Gastroesophageal sphincter (tissue), 4 donors: ENCODE measurements at regions not wholly inside any gene's neighbourhood (a gene's known extent, or its start where the extent isn't known, plus 50 kb on each side); places are given as distances from the start of the nearest gene placed in this dataset.

Experiments used
- ATAC-seq: fragments of 150-250 bp; one replicate; pipeline ENCODE4 v1.9.1; 2016; ENCODE audit warnings: mild to moderate bottlenecking, moderate library complexity
- H3K27ac ChIP-seq, 4 donors: fragments of 200-600 bp; sonication (generic) in 3 of 4; 1 replicate in 3 of 4; 2 replicates in 1 of 4; pipeline ENCODE4 v1.5.1; 2016 to 2019
- H3K27me3 ChIP-seq: fragments of 200-600 bp; sonication (generic); one replicate; pipeline ENCODE4 v1.5.1; 2019
- H3K36me3 ChIP-seq, 2 donors: fragments of 200-600 bp; sonication (generic); one replicate each; pipeline ENCODE4 v1.5.1; 2019; ENCODE audit warnings: control low read depth in 1 of 2
- H3K4me1 ChIP-seq, 3 donors: fragments of 200-600 bp; sonication (generic); 1 replicate in 2 of 3; 2 replicates in 1 of 3; pipeline ENCODE4 v1.5.1; 2016 to 2019; ENCODE audit warnings: control low read depth in 2 of 3
- H3K4me3 ChIP-seq, 2 donors: fragments of 200-600 bp; sonication (generic); one replicate each; pipeline ENCODE4 v1.5.1; 2019; ENCODE audit warnings: mild to moderate bottlenecking in 1 of 2, moderate library complexity in 1 of 2
- H3K9me3 ChIP-seq, 3 donors: fragments of 200-600 bp; sonication (generic); one replicate each; pipeline ENCODE4 v1.5.1; 2017 to 2019; ENCODE audit warnings: control low read depth in 2 of 3
- EP300 ChIP-seq: sonication (generic); formaldehyde crosslinking; IDR thresholded peaks from one replicate; pipeline ENCODE4 v1.6.1; 2017; ENCODE audit warnings: antibody characterized with exemption, mild to moderate bottlenecking
- POLR2A ChIP-seq, 2 donors: fragments of 450-650 bp; IDR thresholded peaks; one replicate each; pipeline ENCODE4 v1.6.1; 2017; ENCODE audit warnings: antibody characterized with exemption in 2 of 2, mild to moderate bottlenecking in 2 of 2, moderate library complexity in 1 of 2
- POLR2AphosphoS5 ChIP-seq: sonication (generic); formaldehyde crosslinking; IDR thresholded peaks from one replicate; pipeline ENCODE4 v1.6.1; 2017; ENCODE audit warnings: antibody characterized with exemption
- WGBS, 2 donors: methylation state at CpG; one replicate each; pipeline ENCODE4 v1.1.5; 2018; ENCODE audit warnings: low coverage in 1 of 2; 5-methylcytosine and 5-hydroxymethylcytosine counted together
- TF ChIP-seq, protein P1 (sequence below), 4 experiments: fragments of 200-600 bp in 2 of 4; fragments of 450-650 bp in 2 of 4; sonication (generic) in 1 of 4; IDR thresholded peaks; one replicate each; pipeline ENCODE4 v1.5.1; 2017 to 2019; ENCODE audit warnings: antibody characterized with exemption in 4 of 4, mild to moderate bottlenecking in 2 of 4, moderate library complexity in 2 of 4

DNA sequence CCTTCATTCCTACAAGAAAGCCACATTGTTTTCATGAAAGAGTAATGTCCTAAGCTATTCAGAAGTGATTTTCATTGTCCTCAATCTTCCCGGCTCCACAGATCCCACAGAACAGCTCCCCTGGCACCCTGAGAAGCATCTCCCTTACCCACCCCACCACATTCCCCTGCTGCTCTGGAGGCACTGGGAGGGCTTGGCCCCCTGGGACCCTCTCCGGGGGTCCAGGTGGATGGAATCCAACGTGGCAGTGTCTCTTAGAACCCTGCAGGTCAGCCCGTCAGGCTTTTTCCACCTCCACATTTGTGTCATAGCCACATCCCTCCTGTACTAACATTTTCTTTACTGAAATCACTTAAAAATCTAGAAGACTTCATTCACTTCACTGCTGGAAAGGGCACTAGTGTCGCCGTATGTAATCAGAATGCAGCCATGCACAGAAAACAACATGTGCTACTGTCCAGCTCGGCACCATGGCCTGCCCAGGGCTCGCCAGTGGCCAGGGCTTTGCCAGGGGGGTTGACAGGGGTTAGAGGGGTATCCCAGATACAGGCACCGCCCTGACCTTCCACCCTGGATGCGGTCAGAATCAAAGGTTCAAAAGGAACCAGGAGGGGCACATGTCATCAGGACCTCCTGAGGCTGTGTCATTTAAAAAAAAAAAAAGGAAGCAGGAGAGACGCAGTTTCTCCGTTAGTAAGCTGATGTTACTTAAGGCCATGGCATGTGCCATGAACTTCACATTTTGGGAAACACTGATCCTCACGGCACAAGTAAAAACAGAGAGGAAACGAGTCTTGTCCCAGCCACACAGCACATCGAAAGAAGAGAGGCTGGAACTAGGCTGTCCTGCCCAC, 106.3 kb downstream of the LSM3 start:
- Histone ChIP-seq H3K27me3 (no peaks in the 10 kb centered on the region), H3K27ac (no peak overlapping the region), H3K36me3 (no peaks in the 10 kb centered on the region), H3K9me3 (no peaks in the 10 kb centered on the region), H3K4me1 (no peaks in the 10 kb centered on the region), H3K4me3 (no peak overlapping the region)
- no peak for ATAC-seq
- no peak for TF ChIP-seq EP300
- no peak for TF ChIP-seq POLR2A (IDR thresholded peaks at IDR 0.05)
- no peak for TF ChIP-seq POLR2AphosphoS5
- TF ChIP-seq, protein P1, sequence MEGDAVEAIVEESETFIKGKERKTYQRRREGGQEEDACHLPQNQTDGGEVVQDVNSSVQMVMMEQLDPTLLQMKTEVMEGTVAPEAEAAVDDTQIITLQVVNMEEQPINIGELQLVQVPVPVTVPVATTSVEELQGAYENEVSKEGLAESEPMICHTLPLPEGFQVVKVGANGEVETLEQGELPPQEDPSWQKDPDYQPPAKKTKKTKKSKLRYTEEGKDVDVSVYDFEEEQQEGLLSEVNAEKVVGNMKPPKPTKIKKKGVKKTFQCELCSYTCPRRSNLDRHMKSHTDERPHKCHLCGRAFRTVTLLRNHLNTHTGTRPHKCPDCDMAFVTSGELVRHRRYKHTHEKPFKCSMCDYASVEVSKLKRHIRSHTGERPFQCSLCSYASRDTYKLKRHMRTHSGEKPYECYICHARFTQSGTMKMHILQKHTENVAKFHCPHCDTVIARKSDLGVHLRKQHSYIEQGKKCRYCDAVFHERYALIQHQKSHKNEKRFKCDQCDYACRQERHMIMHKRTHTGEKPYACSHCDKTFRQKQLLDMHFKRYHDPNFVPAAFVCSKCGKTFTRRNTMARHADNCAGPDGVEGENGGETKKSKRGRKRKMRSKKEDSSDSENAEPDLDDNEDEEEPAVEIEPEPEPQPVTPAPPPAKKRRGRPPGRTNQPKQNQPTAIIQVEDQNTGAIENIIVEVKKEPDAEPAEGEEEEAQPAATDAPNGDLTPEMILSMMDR (IDR thresholded peaks at IDR 0.05) = no peak
- 72 to 75% methylated on average over 7 to 9 of the region's 15 CpGs for WGBS, 2 donors

DNA sequence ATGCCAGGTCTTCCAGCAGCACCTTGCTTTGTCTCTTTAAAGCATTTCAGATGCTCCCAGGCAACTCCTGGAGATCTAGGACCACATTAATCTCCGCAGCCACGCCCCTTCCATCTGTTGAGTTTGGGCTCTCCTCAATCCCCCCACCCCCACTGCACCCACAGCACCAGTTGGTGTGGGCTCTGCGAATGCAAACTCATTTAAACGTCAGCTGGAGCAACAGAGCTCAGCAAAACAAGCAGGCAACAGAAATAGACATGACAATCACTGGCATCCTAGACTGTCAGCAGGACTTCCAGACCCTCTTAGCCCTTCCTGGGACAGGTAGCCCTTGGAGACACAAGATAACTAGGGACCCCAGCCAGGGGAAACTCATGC, 106.9 kb downstream of the LSM3 start:
- Histone ChIP-seq H3K27ac (no peak overlapping the region), H3K27me3 (no peaks in the 10 kb centered on the region), H3K36me3 (no peaks in the 10 kb centered on the region), H3K4me3 (no peak overlapping the region), H3K9me3 (no peaks in the 10 kb centered on the region), H3K4me1 (no peaks in the 10 kb centered on the region)
- no peak for TF ChIP-seq POLR2A (IDR thresholded peaks at IDR 0.05)
- TF ChIP-seq, protein P1 (IDR thresholded peaks at IDR 0.05) = no peak
- no peak for TF ChIP-seq EP300
- TF ChIP-seq POLR2AphosphoS5 = no peak
- 79 to 100% methylated on average over 1 to 2 of the region's 4 CpGs for WGBS, 2 donors
- no peak for ATAC-seq

DNA sequence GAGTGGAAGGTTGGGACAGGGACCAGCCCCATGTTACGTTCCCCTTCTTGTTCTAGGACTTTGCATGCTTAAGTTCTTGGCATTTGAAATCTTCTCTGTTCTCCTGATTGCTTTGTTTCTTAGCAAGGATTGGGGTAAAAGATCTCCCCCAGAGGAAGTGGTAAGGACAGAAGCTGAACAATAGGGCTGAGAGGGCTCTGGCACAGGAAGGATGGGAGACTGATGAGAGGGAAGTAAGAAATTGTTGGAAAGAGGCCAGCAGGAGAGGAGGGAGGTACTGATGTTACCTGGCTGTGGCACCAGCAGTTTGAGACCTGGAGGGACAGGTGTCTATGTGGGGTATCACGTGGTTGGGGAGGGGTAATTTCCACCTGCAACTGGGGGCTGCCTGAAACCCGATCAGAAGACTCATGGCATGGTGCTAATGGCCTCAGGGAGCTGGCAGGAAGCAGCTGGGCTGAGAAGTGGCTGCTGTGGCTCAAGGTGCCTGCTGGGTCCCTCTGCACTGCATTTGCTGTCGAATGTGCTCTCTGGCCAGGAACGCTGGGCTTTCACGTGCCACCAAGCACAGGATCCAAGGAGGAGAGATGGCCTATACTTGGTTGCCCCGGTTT, 108.4 kb downstream of the LSM3 start:
- no peaks in the 10 kb centered on the region for H3K36me3 ChIP-seq
- no peak for ATAC-seq
- H3K4me1 ChIP-seq = no peaks in the 10 kb centered on the region
- no peaks in the 10 kb centered on the region for H3K9me3 ChIP-seq
- WGBS, 2 donors = 88% methylated on average over 6 of the region's 7 CpGs; no CpG with 5 or more reads in 1 of the 2 donors
- H3K4me3 ChIP-seq = no peak overlapping the region
- no peak overlapping the region for H3K27ac ChIP-seq
- H3K27me3 ChIP-seq = no peaks in the 10 kb centered on the region
- no peak for TF ChIP-seq EP300
- TF ChIP-seq, protein P1 (IDR thresholded peaks at IDR 0.05) = no peak
- TF ChIP-seq POLR2A (IDR thresholded peaks at IDR 0.05) = no peak
- no peak for TF ChIP-seq POLR2AphosphoS5

DNA sequence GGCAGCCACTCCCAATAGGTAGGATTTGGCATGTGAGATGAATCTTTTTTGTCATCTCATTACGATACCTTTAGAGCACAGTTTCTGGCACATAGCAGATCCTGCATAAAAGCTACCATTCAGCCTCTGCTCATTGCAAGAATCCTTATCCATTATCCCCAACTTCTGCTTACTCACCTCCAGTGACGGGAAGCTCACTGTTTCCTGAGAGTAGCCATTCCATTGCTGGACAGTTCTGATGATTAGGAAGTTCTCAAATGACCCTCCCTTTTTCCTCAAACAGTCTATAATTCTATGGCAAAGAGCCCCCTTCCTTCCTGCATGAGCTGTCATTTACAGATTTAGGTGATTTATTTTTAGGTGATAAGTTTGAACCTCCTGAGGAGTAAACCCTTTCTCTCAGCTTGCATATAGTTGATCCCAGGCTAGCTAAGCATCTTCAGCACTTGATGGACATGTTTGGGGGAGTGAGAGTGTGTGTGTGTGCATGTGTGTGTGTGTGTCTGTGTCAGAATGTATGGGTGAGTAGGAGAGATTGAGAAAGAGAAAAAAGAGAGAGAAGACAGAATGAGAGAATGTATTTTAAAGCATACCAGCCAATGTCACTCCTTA, 109.7 kb downstream of the LSM3 start:
- no peaks in the 10 kb centered on the region for H3K36me3 ChIP-seq
- TF ChIP-seq, protein P1 (IDR thresholded peaks at IDR 0.05) = no peak
- TF ChIP-seq POLR2A (IDR thresholded peaks at IDR 0.05) (no peak), POLR2AphosphoS5 (no peak), EP300 (no peak)
- H3K27me3 ChIP-seq = no peaks in the 10 kb centered on the region
- H3K9me3 ChIP-seq = no peaks in the 10 kb centered on the region
- no peak overlapping the region for H3K27ac ChIP-seq
- 94% methylated on average over 2 of the region's 2 CpGs for WGBS, 2 donors
- no peaks in the 10 kb centered on the region for H3K4me1 ChIP-seq
- H3K4me3 ChIP-seq = no peak overlapping the region
- no peak for ATAC-seq
